Upper lobe of left lung (tissue), 6 donors: ENCODE measurements at regions not wholly inside any gene's neighbourhood (a gene's known extent, or its start where the extent isn't known, plus 50 kb on each side); places are given as distances from the start of the nearest gene placed in this dataset.
A peak's percentile ranks its signal among the peaks of the same experiment; 100 is the strongest.

Experiments used
- ATAC-seq, 2 donors: fragments of 200-7000 bp; cut with Tn5 transposase; one replicate each; pipeline ENCODE4 v1.9.1; 2022; ENCODE audit warnings: mild to moderate bottlenecking in 2 of 2, moderate library complexity in 2 of 2; ENCODE audit not compliant: low FRiP score in 2 of 2
- DNase-seq, 2 donors: peaks; one replicate each; pipeline ENCODE4 v3.0.0-alpha.2; 2019 to 2020
- H3K27ac ChIP-seq, 4 donors: fragments of 200-600 bp; sonication (generic); one replicate each; pipeline ENCODE4 v1.5.1; 2016 to 2019
- H3K27me3 ChIP-seq, 4 donors: fragments of 200-600 bp; sonication (generic); one replicate each; pipeline ENCODE4 v1.5.1; 2017 to 2019
- H3K36me3 ChIP-seq, 4 donors: fragments of 200-600 bp; sonication (generic); one replicate each; pipeline ENCODE4 v1.5.1; 2016 to 2019
- H3K4me1 ChIP-seq, 4 donors: fragments of 200-600 bp; sonication (generic); one replicate each; pipeline ENCODE4 v1.5.1; 2018 to 2019
- H3K4me3 ChIP-seq, 4 donors: fragments of 200-600 bp; sonication (generic); one replicate each; pipeline ENCODE4 v1.5.1; 2017 to 2019; ENCODE audit warnings: mild to moderate bottlenecking in 2 of 4, moderate library complexity in 1 of 4
- H3K9me3 ChIP-seq, 4 donors: fragments of 200-600 bp; sonication (generic); one replicate each; pipeline ENCODE4 v1.5.1; 2018 to 2019
- CTCF ChIP-seq, 6 experiments: fragments of 450-650 bp in 4 of 6; fragments of 200-600 bp in 2 of 6; sonication (generic) in 2 of 6; IDR thresholded peaks; one replicate each; pipeline ENCODE4 v1.5.1; 2016 to 2019; ENCODE audit warnings: antibody characterized with exemption in 6 of 6
- EP300 ChIP-seq, 4 donors: sonication (generic); formaldehyde crosslinking; IDR thresholded peaks; one replicate each; pipeline ENCODE4 v1.5.1; 2017; ENCODE audit warnings: antibody characterized with exemption in 4 of 4, control low read depth in 2 of 4
- POLR2A ChIP-seq, 4 donors: fragments of 450-650 bp; IDR thresholded peaks; one replicate each; pipeline ENCODE4 v1.5.1; 2016 to 2017; ENCODE audit warnings: antibody characterized with exemption in 4 of 4, mild to moderate bottlenecking in 2 of 4
- POLR2AphosphoS5 ChIP-seq, 2 donors: sonication (generic); formaldehyde crosslinking; IDR thresholded peaks; one replicate each; pipeline ENCODE4 v1.5.1; 2017; ENCODE audit warnings: antibody characterized with exemption in 2 of 2
- WGBS, 2 donors: methylation state at CpG; one replicate each; pipeline ENCODE4 v1.1.5; 2017 to 2018; 5-methylcytosine and 5-hydroxymethylcytosine counted together
- donor health status: DM: no; HTN: no; CAD: no; lungs with moderate emphysema.
- donor health status: DM: no; HTN: yes; CAD: no; lungs with severe emphysema.

DNA sequence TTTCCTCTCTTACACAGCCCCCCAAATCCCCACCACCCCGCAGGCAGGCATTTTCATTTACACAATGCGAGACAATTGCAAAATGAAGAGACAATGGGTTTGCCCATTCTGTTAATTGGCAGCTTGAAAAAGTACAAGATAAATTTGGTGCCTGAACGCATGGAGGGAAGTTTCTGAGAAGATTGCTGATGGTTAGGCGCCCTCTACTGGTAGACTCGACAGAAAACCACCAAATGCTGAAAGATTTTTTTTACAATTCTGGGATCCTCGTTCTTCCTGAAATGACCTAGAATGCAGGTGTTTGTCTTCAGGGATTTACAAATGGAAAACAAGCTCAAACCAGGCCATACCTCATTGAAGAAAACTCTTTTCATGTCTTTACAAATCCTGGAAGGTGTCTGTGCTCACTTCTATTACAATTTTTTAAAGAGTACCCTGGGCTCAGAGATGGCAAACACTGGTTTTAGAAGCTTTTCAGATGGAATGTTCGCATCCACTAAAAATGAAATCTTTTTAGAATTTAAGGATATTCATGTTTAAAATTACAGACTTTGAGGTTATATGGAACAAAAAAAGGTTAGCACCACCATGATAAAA is 338.5 kb downstream of the PMP22 start:
- no peak overlapping the region for H3K27ac ChIP-seq
- 13 to 14% methylated on average over 7 of the region's 7 CpGs for WGBS, 2 donors
- peak; percentile 26 to 73 (median 64) for TF ChIP-seq CTCF (IDR thresholded peaks at IDR 0.05)
- TF ChIP-seq POLR2A (IDR thresholded peaks at IDR 0.05): no peak
- no peak for TF ChIP-seq POLR2AphosphoS5 (IDR thresholded peaks at IDR 0.05)
- no peaks in the 10 kb centered on the region for H3K4me1 ChIP-seq
- H3K4me3 ChIP-seq: no peak overlapping the region
- DNase-seq (peak in 1 of 2 donors; percentile 41), ATAC-seq (peak in 1 of 2 donors; percentile 22)
- no peaks in the 10 kb centered on the region for H3K36me3 ChIP-seq
- H3K27me3 ChIP-seq: no peaks in the 10 kb centered on the region
- H3K9me3 ChIP-seq: peaks cover 0 to 4% (median 0%) of the 10 kb centered on the region in 4 donors

DNA sequence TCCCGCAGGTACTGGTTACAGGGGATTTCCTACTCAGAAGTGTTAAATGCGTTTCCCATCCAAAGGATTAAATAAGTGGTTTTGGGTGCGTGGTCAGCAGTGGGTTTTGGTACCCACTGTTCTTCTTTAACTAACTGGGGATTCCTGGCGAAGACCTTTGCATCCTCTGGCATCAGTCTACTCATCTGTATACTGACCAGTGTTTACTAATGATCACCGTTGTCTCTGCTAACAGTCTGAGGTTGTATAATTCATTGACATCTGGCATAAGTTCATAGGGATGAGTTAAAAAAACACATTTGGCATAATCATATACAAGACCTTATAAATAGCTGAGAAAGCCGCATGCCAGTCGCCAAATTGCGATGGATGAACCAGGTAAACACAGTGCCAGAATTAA is 339.1 kb downstream of the PMP22 start:
- DNase-seq: no peak
- H3K9me3 ChIP-seq: peaks cover 0 to 4% (median 0%) of the 10 kb centered on the region in 4 donors
- 61 to 63% methylated on average over 8 of the region's 8 CpGs for WGBS, 2 donors
- no peak overlapping the region for H3K27ac ChIP-seq
- no peak overlapping the region for H3K4me3 ChIP-seq
- TF ChIP-seq POLR2A (IDR thresholded peaks at IDR 0.05) (no peak), CTCF (IDR thresholded peaks at IDR 0.05) (no peak), POLR2AphosphoS5 (IDR thresholded peaks at IDR 0.05) (no peak), EP300 (IDR thresholded peaks at IDR 0.05) (no peak)
- ATAC-seq: no peak
- H3K4me1 ChIP-seq: no peaks in the 10 kb centered on the region
- H3K36me3 ChIP-seq: no peaks in the 10 kb centered on the region
- no peaks in the 10 kb centered on the region for H3K27me3 ChIP-seq

DNA sequence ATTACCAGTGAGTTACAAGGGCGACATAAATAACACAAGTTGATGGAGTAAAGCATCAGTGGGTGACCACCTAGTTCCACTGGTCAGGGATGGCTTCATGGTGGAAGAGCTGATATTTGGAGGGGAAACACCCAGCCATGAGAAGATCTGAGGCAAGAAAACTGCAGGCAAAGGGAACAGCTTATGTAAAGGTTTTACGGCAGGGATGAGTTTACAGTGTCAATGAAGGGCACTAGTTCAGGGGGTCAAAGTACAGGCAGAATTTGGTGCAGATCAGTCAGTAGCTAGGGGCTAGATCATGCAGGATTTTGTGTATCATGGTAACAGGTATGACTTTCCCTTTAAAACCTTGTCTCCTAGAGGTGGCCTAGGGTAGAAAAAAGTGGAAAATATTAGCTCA is 339.6 kb downstream of the PMP22 start:
- Histone ChIP-seq H3K4me1 (no peaks in the 10 kb centered on the region), H3K36me3 (no peaks in the 10 kb centered on the region), H3K4me3 (no peak overlapping the region), H3K9me3 (peaks cover 0 to 4% (median 0%) of the 10 kb centered on the region in 4 donors), H3K27me3 (no peaks in the 10 kb centered on the region), H3K27ac (no peak overlapping the region)
- ATAC-seq (no peak), DNase-seq (no peak)
- TF ChIP-seq POLR2AphosphoS5 (IDR thresholded peaks at IDR 0.05): no peak
- no peak for TF ChIP-seq EP300 (IDR thresholded peaks at IDR 0.05)
- no peak for TF ChIP-seq POLR2A (IDR thresholded peaks at IDR 0.05)
- TF ChIP-seq CTCF (IDR thresholded peaks at IDR 0.05): no peak
- WGBS, 2 donors: 83 to 96% methylated on average over 2 of the region's 2 CpGs

GRCh38 chr17:14923981-14924380 is 341.1 kb downstream of the PMP22 start:
- no peaks in the 10 kb centered on the region for H3K27me3 ChIP-seq
- H3K4me1 ChIP-seq: no peaks in the 10 kb centered on the region
- peaks cover 0 to 4% (median 0%) of the 10 kb centered on the region in 4 donors for H3K9me3 ChIP-seq
- no peaks in the 10 kb centered on the region for H3K36me3 ChIP-seq
- no peak overlapping the region for H3K4me3 ChIP-seq
- whole genome bisulfite sequencing, 2 donors: 68 to 77% methylated on average over 3 of the region's 3 CpGs
- no peak for DNase-seq
- no peak for ATAC-seq
- H3K27ac ChIP-seq: no peak overlapping the region
- TF ChIP-seq CTCF (IDR thresholded peaks at IDR 0.05): no peak
- TF ChIP-seq EP300 (IDR thresholded peaks at IDR 0.05): no peak
- no peak for TF ChIP-seq POLR2A (IDR thresholded peaks at IDR 0.05)
- TF ChIP-seq POLR2AphosphoS5 (IDR thresholded peaks at IDR 0.05): no peak

DNA sequence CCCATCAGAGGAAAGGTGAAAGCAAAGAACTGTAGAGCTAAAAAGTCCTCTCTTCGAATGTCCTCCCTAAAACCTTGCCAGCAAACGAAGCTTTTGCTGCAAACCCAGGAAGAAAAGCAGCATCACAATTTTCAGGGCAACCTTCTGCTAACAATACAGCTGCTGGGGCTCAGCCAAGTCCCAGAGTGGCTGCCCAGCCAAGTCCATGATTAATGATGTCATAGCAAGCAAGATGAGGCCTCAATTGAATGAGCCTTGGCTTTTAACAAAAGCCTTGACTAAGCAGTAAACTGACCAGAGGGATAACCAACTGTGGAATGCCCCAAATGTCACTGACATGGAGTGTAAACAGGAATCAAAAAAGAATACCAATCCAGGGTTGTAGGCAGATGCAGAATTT is 342.7 kb downstream of the PMP22 start:
- H3K27me3 ChIP-seq: no peaks in the 10 kb centered on the region
- no peaks in the 10 kb centered on the region for H3K4me1 ChIP-seq
- H3K36me3 ChIP-seq: no peaks in the 10 kb centered on the region
- no peak for TF ChIP-seq CTCF (IDR thresholded peaks at IDR 0.05)
- TF ChIP-seq POLR2A (IDR thresholded peaks at IDR 0.05): no peak
- TF ChIP-seq EP300 (IDR thresholded peaks at IDR 0.05): no peak
- TF ChIP-seq POLR2AphosphoS5 (IDR thresholded peaks at IDR 0.05): no peak
- no peak overlapping the region for H3K4me3 ChIP-seq
- peaks cover 0 to 4% (median 0%) of the 10 kb centered on the region in 4 donors for H3K9me3 ChIP-seq
- no peak for ATAC-seq
- DNase-seq: no peak
- 55 to 58% methylated on average over 2 of the region's 2 CpGs for WGBS, 2 donors
- no peak overlapping the region for H3K27ac ChIP-seq
